Uterus (tissue), 3 donors: ENCODE measurements at regions not wholly inside any gene's neighbourhood (a gene's known extent, or its start where the extent isn't known, plus 50 kb on each side); places are given as distances from the start of the nearest gene placed in this dataset.
"Not testable (repeated sequence)": the region's sequence is repeated elsewhere in the genome, so short reads cannot be mapped to it uniquely, and the experiment has no call there.

Experiments used
- DNase-seq, 2 donors: peaks; one replicate each; pipeline ENCODE4 v3.0.0-alpha.2; 2019 to 2020
- H3K27ac ChIP-seq, 2 donors: fragments of 200-600 bp; sonication (generic); 1 replicate in 1 of 2; 2 replicates in 1 of 2; pipeline ENCODE4 v1.5.1; 2016 to 2018
- H3K27me3 ChIP-seq, 2 donors: fragments of 200-600 bp; sonication (generic); one replicate each; pipeline ENCODE4 v1.5.1; 2018 to 2019; ENCODE audit warnings: control low read depth in 1 of 2
- H3K36me3 ChIP-seq, 2 donors: fragments of 200-600 bp; sonication (generic); one replicate each; pipeline ENCODE4 v1.5.1; 2019; ENCODE audit warnings: control low read depth in 1 of 2
- H3K4me1 ChIP-seq, 2 donors: fragments of 200-600 bp; sonication (generic); one replicate each; pipeline ENCODE4 v1.5.1; 2018 to 2019; ENCODE audit warnings: control low read depth in 1 of 2
- H3K4me3 ChIP-seq, 2 donors: fragments of 200-600 bp; sonication (generic); 1 replicate in 1 of 2; 2 replicates in 1 of 2; pipeline ENCODE4 v1.5.1; 2018 to 2019; ENCODE audit warnings: mild to moderate bottlenecking in 1 of 2
- H3K9me3 ChIP-seq, 2 donors: fragments of 200-600 bp; sonication (generic); one replicate each; pipeline ENCODE4 v1.5.1; 2019; ENCODE audit warnings: control low read depth in 1 of 2
- POLR2A ChIP-seq, 2 donors: fragments of 450-650 bp; IDR thresholded peaks; one replicate each; pipeline ENCODE4 v1.6.1; 2016; ENCODE audit warnings: antibody characterized with exemption in 2 of 2, mild to moderate bottlenecking in 1 of 2, moderate library complexity in 1 of 2
- intact Hi-C: fragments of 100-400 bp; cut with DNase I; formaldehyde crosslinking; loops from one replicate; pipeline ENCODE4 v1.15.1; 2023; ENCODE audit warnings: low total_unique reads
- TF ChIP-seq, protein P1 (sequence below), 4 experiments: fragments of 200-600 bp in 2 of 4; fragments of 450-650 bp in 2 of 4; sonication (generic) in 2 of 4; IDR thresholded peaks; one replicate each; pipeline ENCODE4 v1.5.1; 2016 to 2019; ENCODE audit warnings: antibody characterized with exemption in 4 of 4, mild to moderate bottlenecking in 2 of 4, moderate library complexity in 1 of 4
- donor health status: DM: yes; HTN: yes; CAD: no.

DNA sequence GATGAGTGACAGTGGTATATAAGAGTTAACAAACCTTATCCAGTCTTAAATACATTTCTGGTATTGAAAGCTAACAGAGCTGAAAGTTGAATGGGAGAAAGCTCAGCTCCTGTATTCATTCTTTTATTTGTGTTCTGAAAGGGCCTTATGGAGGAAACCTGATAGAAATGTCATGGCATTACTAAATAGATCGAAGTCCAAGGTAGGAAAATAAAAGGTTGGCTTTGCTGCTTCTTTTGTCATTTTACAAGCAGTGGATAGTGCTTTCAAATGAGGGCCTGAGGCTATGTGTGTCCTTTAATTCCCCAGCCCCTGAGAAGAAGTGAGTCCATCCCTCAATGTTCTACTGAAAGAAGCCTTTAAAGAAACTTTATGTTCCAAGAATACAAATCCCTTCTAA lies 974.3 kb upstream of the INTU start:
- Histone ChIP-seq H3K4me1 (no peaks in the 10 kb centered on the region), H3K27me3 (no peaks in the 10 kb centered on the region), H3K27ac (no peak overlapping the region), H3K9me3 (no peaks in the 10 kb centered on the region), H3K4me3 (no peak overlapping the region), H3K36me3 (no peaks in the 10 kb centered on the region)
- intact Hi-C loops: no loop called here
- no peak for DNase-seq
- TF ChIP-seq, protein P1, sequence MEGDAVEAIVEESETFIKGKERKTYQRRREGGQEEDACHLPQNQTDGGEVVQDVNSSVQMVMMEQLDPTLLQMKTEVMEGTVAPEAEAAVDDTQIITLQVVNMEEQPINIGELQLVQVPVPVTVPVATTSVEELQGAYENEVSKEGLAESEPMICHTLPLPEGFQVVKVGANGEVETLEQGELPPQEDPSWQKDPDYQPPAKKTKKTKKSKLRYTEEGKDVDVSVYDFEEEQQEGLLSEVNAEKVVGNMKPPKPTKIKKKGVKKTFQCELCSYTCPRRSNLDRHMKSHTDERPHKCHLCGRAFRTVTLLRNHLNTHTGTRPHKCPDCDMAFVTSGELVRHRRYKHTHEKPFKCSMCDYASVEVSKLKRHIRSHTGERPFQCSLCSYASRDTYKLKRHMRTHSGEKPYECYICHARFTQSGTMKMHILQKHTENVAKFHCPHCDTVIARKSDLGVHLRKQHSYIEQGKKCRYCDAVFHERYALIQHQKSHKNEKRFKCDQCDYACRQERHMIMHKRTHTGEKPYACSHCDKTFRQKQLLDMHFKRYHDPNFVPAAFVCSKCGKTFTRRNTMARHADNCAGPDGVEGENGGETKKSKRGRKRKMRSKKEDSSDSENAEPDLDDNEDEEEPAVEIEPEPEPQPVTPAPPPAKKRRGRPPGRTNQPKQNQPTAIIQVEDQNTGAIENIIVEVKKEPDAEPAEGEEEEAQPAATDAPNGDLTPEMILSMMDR (IDR thresholded peaks at IDR 0.05): no peak
- TF ChIP-seq POLR2A (IDR thresholded peaks at IDR 0.05): no peak

DNA sequence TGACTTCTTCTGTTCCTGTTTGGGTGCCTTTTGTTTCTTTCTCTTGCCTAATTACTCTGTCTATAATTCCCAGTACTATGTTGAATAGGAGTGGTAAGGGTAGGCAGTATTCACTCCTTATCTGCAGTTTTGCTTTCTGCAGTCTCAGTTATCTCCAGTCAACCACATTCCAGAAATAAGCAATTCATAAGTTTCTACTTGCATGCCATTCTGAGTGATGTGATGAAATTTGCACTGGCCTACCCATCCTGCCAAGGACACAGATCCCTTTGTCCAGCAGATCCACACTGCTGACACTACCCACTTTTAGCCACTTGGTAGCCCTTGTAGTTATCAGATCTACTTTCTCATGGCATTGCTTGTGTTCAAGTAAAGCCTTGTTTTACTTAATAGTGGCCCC lies 971.6 kb upstream of the INTU start:
- TF ChIP-seq POLR2A (IDR thresholded peaks at IDR 0.05): no peak
- TF ChIP-seq, protein P1 (IDR thresholded peaks at IDR 0.05): no peak
- intact Hi-C loops: no loop called here
- no peak overlapping the region for H3K27ac ChIP-seq

DNA sequence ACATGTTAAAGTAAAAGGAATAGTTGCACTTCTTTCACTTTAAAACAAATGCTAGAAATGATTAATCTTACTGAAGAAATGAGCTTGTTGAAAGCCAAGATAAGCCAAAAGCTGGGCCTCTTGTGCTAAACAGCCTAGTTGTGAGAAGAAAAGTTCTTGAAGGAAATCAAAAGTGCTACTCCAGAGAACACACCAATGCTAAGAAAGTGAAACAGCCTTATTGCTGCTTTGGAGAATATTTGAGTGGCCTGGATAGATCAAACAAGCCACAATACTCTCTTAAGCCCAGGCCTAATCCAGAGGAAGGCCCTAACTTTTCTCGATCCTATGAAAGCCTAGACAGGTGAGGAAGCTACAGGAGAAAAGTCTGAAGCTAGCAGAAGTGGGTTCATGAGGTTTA lies 967.9 kb upstream of the INTU start:
- H3K4me3 ChIP-seq: no peak overlapping the region
- no peak for TF ChIP-seq POLR2A (IDR thresholded peaks at IDR 0.05)
- H3K27me3 ChIP-seq: no peaks in the 10 kb centered on the region
- intact Hi-C loops: no loop called here
- DNase-seq: no peak
- no peak overlapping the region for H3K27ac ChIP-seq
- H3K4me1 ChIP-seq: no peaks in the 10 kb centered on the region
- no peaks in the 10 kb centered on the region for H3K36me3 ChIP-seq
- no peaks in the 10 kb centered on the region for H3K9me3 ChIP-seq

More for the DNA sequence above, 971.6 kb upstream of the INTU start:
- no peaks in the 10 kb centered on the region for H3K4me1 ChIP-seq
- no peaks in the 10 kb centered on the region for H3K9me3 ChIP-seq
- no peaks in the 10 kb centered on the region for H3K36me3 ChIP-seq
- DNase-seq: no peak
- no peaks in the 10 kb centered on the region for H3K27me3 ChIP-seq
- no peak overlapping the region for H3K4me3 ChIP-seq

GRCh38 chr4:126670038-126670437 lies 962.7 kb upstream of the INTU start:
- H3K4me1 ChIP-seq, H3K4me3 ChIP-seq, H3K27me3 ChIP-seq, intact Hi-C loops, H3K9me3 ChIP-seq, DNase-seq, H3K36me3 ChIP-seq, H3K27ac ChIP-seq: not testable (repeated sequence)

- intact Hi-C loops: no loop called here
- no peaks in the 10 kb centered on the region for H3K27me3 ChIP-seq
- no peaks in the 10 kb centered on the region for H3K9me3 ChIP-seq
- H3K4me3 ChIP-seq: no peak overlapping the region
- TF ChIP-seq, protein P1 (IDR thresholded peaks at IDR 0.05): no peak
- no peak for TF ChIP-seq POLR2A (IDR thresholded peaks at IDR 0.05)
- H3K36me3 ChIP-seq: no peaks in the 10 kb centered on the region
- no peak overlapping the region for H3K27ac ChIP-seq
- H3K4me1 ChIP-seq: no peaks in the 10 kb centered on the region
- no peak for DNase-seq
Observed at GRCh38 chr4:126678618-126679017, 954.1 kb upstream of the INTU start.

- intact Hi-C loops: no loop called here
- Histone ChIP-seq H3K9me3 (no peaks in the 10 kb centered on the region), H3K36me3 (no peaks in the 10 kb centered on the region), H3K27ac (no peak overlapping the region), H3K4me1 (no peaks in the 10 kb centered on the region), H3K4me3 (no peak overlapping the region), H3K27me3 (no peaks in the 10 kb centered on the region)
- no peak for TF ChIP-seq POLR2A (IDR thresholded peaks at IDR 0.05)
- TF ChIP-seq, protein P1 (IDR thresholded peaks at IDR 0.05): no peak
- DNase-seq: no peak
Observed at GRCh38 chr4:126679303-126679702, 953.5 kb upstream of the INTU start.
